A673 (cell line): ENCODE measurements at regions not wholly inside any gene's neighbourhood (a gene's known extent, or its start where the extent isn't known, plus 50 kb on each side); places are given as distances from the start of the nearest gene placed in this dataset.

ENCODE experiments used
- EZH2 ChIP-seq: fragments of 200-600 bp; sonication (generic); IDR thresholded peaks from 2 replicates; pipeline ENCODE4 v1.6.1; 2017; ENCODE audit warnings: borderline replicate concordance, low read depth, mild to moderate bottlenecking, mixed read lengths, antibody characterized with exemption, low read length; ENCODE audit not compliant: poor library complexity, severe bottlenecking
- TF ChIP-seq, protein P1 (sequence below): fragments of 300-800, 200-600 bp; sonication (generic); conservative IDR thresholded peaks from 2 replicates; pipeline ENCODE4 v1.5.1; 2017; ENCODE audit warnings: low read depth, mild to moderate bottlenecking, antibody characterized with exemption, low read length, moderate library complexity, mixed read lengths

DNA sequence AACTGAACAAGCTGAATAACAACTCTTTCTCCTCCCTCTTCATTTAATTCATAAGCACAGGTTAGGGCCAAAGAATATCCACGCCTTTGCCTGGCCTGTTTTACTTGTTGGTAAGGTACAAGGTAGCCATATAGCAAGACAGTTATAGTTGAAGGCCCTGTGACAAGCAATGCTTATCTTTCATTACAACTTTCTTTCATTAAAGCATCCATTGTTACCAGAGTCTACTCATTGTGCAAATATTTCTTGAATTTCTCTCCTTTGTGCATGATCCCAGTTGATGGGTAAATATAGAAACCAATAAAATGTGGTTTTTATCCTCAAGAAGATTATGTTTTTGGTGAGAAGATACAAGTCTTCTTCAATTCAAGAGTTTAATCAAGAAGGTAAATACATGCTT, 140.2 kb downstream of the UBE2E3 start:
- TF ChIP-seq, protein P1, sequence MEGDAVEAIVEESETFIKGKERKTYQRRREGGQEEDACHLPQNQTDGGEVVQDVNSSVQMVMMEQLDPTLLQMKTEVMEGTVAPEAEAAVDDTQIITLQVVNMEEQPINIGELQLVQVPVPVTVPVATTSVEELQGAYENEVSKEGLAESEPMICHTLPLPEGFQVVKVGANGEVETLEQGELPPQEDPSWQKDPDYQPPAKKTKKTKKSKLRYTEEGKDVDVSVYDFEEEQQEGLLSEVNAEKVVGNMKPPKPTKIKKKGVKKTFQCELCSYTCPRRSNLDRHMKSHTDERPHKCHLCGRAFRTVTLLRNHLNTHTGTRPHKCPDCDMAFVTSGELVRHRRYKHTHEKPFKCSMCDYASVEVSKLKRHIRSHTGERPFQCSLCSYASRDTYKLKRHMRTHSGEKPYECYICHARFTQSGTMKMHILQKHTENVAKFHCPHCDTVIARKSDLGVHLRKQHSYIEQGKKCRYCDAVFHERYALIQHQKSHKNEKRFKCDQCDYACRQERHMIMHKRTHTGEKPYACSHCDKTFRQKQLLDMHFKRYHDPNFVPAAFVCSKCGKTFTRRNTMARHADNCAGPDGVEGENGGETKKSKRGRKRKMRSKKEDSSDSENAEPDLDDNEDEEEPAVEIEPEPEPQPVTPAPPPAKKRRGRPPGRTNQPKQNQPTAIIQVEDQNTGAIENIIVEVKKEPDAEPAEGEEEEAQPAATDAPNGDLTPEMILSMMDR: no peak
- TF ChIP-seq EZH2: no peak
